Osteoblast (primary cell): ENCODE measurements at regions not wholly inside any gene's neighbourhood (a gene's known extent, or its start where the extent isn't known, plus 50 kb on each side); places are given as distances from the start of the nearest gene placed in this dataset.

Source experiments
- DNase-seq: peaks from one replicate; pipeline ENCODE4 v3.0.0; 2011; ENCODE audit warnings: low spot score, mixed read lengths; ENCODE audit not compliant: insufficient read length; ENCODE audit errors: missing footprints
- H2AFZ ChIP-seq: 2 replicates; pipeline ENCODE4 v1.6.0; 2011; ENCODE audit warnings: mild to moderate bottlenecking, low read length
- H3K27ac ChIP-seq: 2 replicates; pipeline ENCODE4 v1.5.1; 2011; ENCODE audit warnings: mild to moderate bottlenecking, low read depth, low read length, moderate library complexity
- H3K27me3 ChIP-seq: 2 replicates; pipeline ENCODE4 v1.6.0; 2012; ENCODE audit warnings: mild to moderate bottlenecking, control low read depth, inconsistent platforms, low read length, moderate library complexity; ENCODE audit not compliant: insufficient read depth
- H3K36me3 ChIP-seq: 2 replicates; pipeline ENCODE4 v1.5.1; 2011; ENCODE audit warnings: mild to moderate bottlenecking, low read length, control low read depth, moderate library complexity; ENCODE audit not compliant: insufficient read depth
- H3K4me1 ChIP-seq: 2 replicates; pipeline ENCODE4 v1.5.1; 2011; ENCODE audit warnings: mild to moderate bottlenecking, low read length, control low read depth, moderate library complexity; ENCODE audit not compliant: insufficient read depth
- H3K4me2 ChIP-seq: 2 replicates; pipeline ENCODE4 v1.6.0; 2011; ENCODE audit warnings: mild to moderate bottlenecking, low read length; ENCODE audit not compliant: insufficient read depth
- H3K4me3 ChIP-seq: fragments of 200-600 bp; sonication (generic); 3 replicates; pipeline ENCODE4 v1.5.1; 2012; ENCODE audit warnings: mild to moderate bottlenecking, low read length, inconsistent platforms; ENCODE audit not compliant: insufficient read depth
- H3K79me2 ChIP-seq: 2 replicates; pipeline ENCODE4 v1.6.0; 2012; ENCODE audit warnings: mild to moderate bottlenecking, low read length, control low read depth, inconsistent platforms; ENCODE audit not compliant: insufficient read depth
- H3K9me3 ChIP-seq: 2 replicates; pipeline ENCODE4 v1.5.1; 2011; ENCODE audit warnings: low read depth, low read length, control low read depth
- H4K20me1 ChIP-seq: 2 replicates; pipeline ENCODE4 v1.6.0; 2012; ENCODE audit warnings: mild to moderate bottlenecking, low read length, control low read depth; ENCODE audit not compliant: insufficient read depth
- CTCF ChIP-seq: IDR thresholded peaks from 2 replicates; pipeline ENCODE4 v1.5.1; 2011; ENCODE audit warnings: mild to moderate bottlenecking, low read depth, low read length, moderate library complexity; ENCODE audit errors: extremely low read depth

GRCh38 chr16:5928476-5929065, 831.0 kb upstream of the EEF2KMT start:
- TF ChIP-seq CTCF, result no peak

GRCh38 chr16:5925850-5926249, 828.3 kb upstream of the EEF2KMT start:
- no peaks in the 10 kb centered on the region for H3K4me1 ChIP-seq
- no peaks in the 10 kb centered on the region for H3K79me2 ChIP-seq
- no peaks in the 10 kb centered on the region for H3K27me3 ChIP-seq
- no peak overlapping the region for H2AFZ ChIP-seq
- H4K20me1 ChIP-seq, result no peaks in the 10 kb centered on the region
- H3K9me3 ChIP-seq, result no peaks in the 10 kb centered on the region
- no peak for DNase-seq
- no peak overlapping the region for H3K4me2 ChIP-seq
- no peaks in the 10 kb centered on the region for H3K36me3 ChIP-seq
- H3K27ac ChIP-seq, result no peak overlapping the region
- TF ChIP-seq CTCF, result no peak
- no peak overlapping the region for H3K4me3 ChIP-seq

More at GRCh38 chr16:5928476-5929065, 831.0 kb upstream of the EEF2KMT start:
- no peak overlapping the region for H3K4me2 ChIP-seq
- H3K4me3 ChIP-seq, result no peak overlapping the region
- no peaks in the 10 kb centered on the region for H4K20me1 ChIP-seq
- no peak overlapping the region for H2AFZ ChIP-seq
- H3K36me3 ChIP-seq, result no peaks in the 10 kb centered on the region
- no peak for DNase-seq
- H3K9me3 ChIP-seq, result no peaks in the 10 kb centered on the region
- no peaks in the 10 kb centered on the region for H3K4me1 ChIP-seq
- H3K79me2 ChIP-seq, result no peaks in the 10 kb centered on the region
- H3K27ac ChIP-seq, result no peak overlapping the region
- no peaks in the 10 kb centered on the region for H3K27me3 ChIP-seq

- H3K4me1 ChIP-seq, result no peaks in the 10 kb centered on the region
- TF ChIP-seq CTCF, result no peak
- no peaks in the 10 kb centered on the region for H3K36me3 ChIP-seq
- no peaks in the 10 kb centered on the region for H3K9me3 ChIP-seq
- no peak overlapping the region for H3K4me3 ChIP-seq
- H3K4me2 ChIP-seq, result no peak overlapping the region
- H4K20me1 ChIP-seq, result no peaks in the 10 kb centered on the region
- no peak overlapping the region for H2AFZ ChIP-seq
- no peak overlapping the region for H3K27ac ChIP-seq
- H3K27me3 ChIP-seq, result no peaks in the 10 kb centered on the region
- no peak for DNase-seq
- no peaks in the 10 kb centered on the region for H3K79me2 ChIP-seq
These were observed 825.1 kb upstream of the EEF2KMT start for GRCh38 chr16:5922686-5923085.

GRCh38 chr16:5918567-5919130, 821.1 kb upstream of the EEF2KMT start:
- Histone ChIP-seq H3K36me3 (no peaks in the 10 kb centered on the region), H3K27ac (no peak overlapping the region), H3K9me3 (no peaks in the 10 kb centered on the region), H4K20me1 (no peaks in the 10 kb centered on the region), H3K4me3 (no peak overlapping the region), H3K79me2 (no peaks in the 10 kb centered on the region), H3K4me2 (no peak overlapping the region), H3K4me1 (no peaks in the 10 kb centered on the region), H3K27me3 (no peaks in the 10 kb centered on the region), H2AFZ (no peak overlapping the region)
- peak; percentile 48 for DNase-seq
- TF ChIP-seq CTCF, result no peak
